H1 (cell line): ENCODE measurements at regions not wholly inside any gene's neighbourhood (a gene's known extent, or its start where the extent isn't known, plus 50 kb on each side); places are given as distances from the start of the nearest gene placed in this dataset.

Source experiments
- CTCF ChIA-PET: fragments of 300-600 bp; sonication (Branson Sonifier 250); formaldehyde crosslinking; loops from one replicate; lab custom pipeline; 2021; ENCODE audit not compliant: partially characterized antibody; lab: Charles Lee
- POLR2A ChIA-PET: fragments of 300-600 bp; sonication (Branson Sonifier 250); formaldehyde crosslinking; loops from one replicate; lab custom pipeline; 2021; ENCODE audit warnings: inconsistent platforms; ENCODE audit not compliant: partially characterized antibody; lab: Charles Lee
- DNase-seq, 2 experiments: peaks; one replicate each; pipeline versions ENCODE4 v3.0.0 to v3.0.0-alpha.2; 2010 to 2022; ENCODE audit warnings: low spot score in 2 of 2, low read depth in 1 of 2, mixed read lengths in 1 of 2
- FAIRE-seq: peaks from 2 replicates; lab custom pipeline; 2011; peaks lifted over from hg19 to GRCh38; lab: Jason Lieb, UNC
- H2AFZ ChIP-seq: 2 replicates; pipeline ENCODE4 v1.8.1; 2012; ENCODE audit warnings: low read length, inconsistent platforms
- H2AK5ac ChIP-seq: 2 replicates; pipeline ENCODE4 v1.6.1; 2013; ENCODE audit warnings: low read depth, low read length
- H2BK120ac ChIP-seq: replicated peaks from 2 replicates; pipeline ENCODE3; 2013; ENCODE audit warnings: low read depth, low read length, inconsistent platforms
- H2BK12ac ChIP-seq: 2 replicates; pipeline ENCODE4 v1.6.1; 2013; ENCODE audit warnings: low read depth, low read length
- H2BK15ac ChIP-seq: 2 replicates; pipeline ENCODE4 v1.6.1; 2013; ENCODE audit warnings: low read length
- H2BK20ac ChIP-seq: 2 replicates; pipeline ENCODE4 v1.6.1; 2013; ENCODE audit warnings: low read length
- H2BK5ac ChIP-seq: 2 replicates; pipeline ENCODE4 v1.6.1; 2013; ENCODE audit warnings: low read depth, low read length
- H3K14ac ChIP-seq: 2 replicates; pipeline ENCODE4 v1.6.1; 2013; ENCODE audit warnings: inconsistent platforms; ENCODE audit not compliant: insufficient read length
- H3K18ac ChIP-seq: 2 replicates; pipeline ENCODE4 v1.6.1; 2013; ENCODE audit warnings: low read length; ENCODE audit errors: extremely low read depth
- H3K23ac ChIP-seq: 2 replicates; pipeline ENCODE4 v1.6.1; 2013; ENCODE audit warnings: inconsistent platforms; ENCODE audit not compliant: insufficient read length
- H3K23me2 ChIP-seq: 2 replicates; pipeline ENCODE4 v1.6.1; 2013; ENCODE audit warnings: low read depth, low read length
- H3K27ac ChIP-seq: 2 replicates; pipeline ENCODE4 v1.6.1; 2011; ENCODE audit warnings: low read depth, low read length, inconsistent platforms
- H3K27me3 ChIP-seq, 4 experiments: replicated peaks in 1 of 4; 1 replicate in 1 of 4; 2 replicates in 3 of 4; pipeline versions ENCODE4 v1.6.1 to v1.8.1; 2011 to 2013; ENCODE audit warnings: low read length in 3 of 4, mild to moderate bottlenecking in 3 of 4, inconsistent platforms in 2 of 4, mixed read lengths in 2 of 4, moderate library complexity in 1 of 4; ENCODE audit not compliant: control insufficient read depth in 3 of 4, insufficient read depth in 3 of 4; ENCODE audit errors: extremely low read depth in 1 of 4
- H3K36me3 ChIP-seq, 4 experiments: 2 replicates each; pipeline versions ENCODE4 v1.6.1 to v1.8.1; 2011 to 2013; ENCODE audit warnings: mild to moderate bottlenecking in 4 of 4, low read length in 3 of 4, moderate library complexity in 2 of 4, control low read depth in 1 of 4, inconsistent platforms in 1 of 4; ENCODE audit not compliant: insufficient read depth in 4 of 4, control insufficient read depth in 2 of 4
- H3K4ac ChIP-seq: replicated peaks from 2 replicates; pipeline ENCODE3; 2013; ENCODE audit warnings: low read length, low read depth, mixed read lengths, inconsistent platforms; ENCODE audit not compliant: insufficient read length
- H3K4me1 ChIP-seq, 4 experiments: replicated peaks in 1 of 4; 1 replicate in 1 of 4; 2 replicates in 3 of 4; pipeline versions ENCODE4 v1.6.1 to v1.8.1; 2011 to 2013; ENCODE audit warnings: low read length in 3 of 4, inconsistent platforms in 2 of 4, mixed read lengths in 1 of 4; ENCODE audit not compliant: insufficient read depth in 4 of 4, control insufficient read depth in 3 of 4
- H3K4me2 ChIP-seq, 2 experiments: 2 replicates each; pipeline versions ENCODE4 v1.6.1 to v1.8.1; 2011 to 2013; ENCODE audit warnings: low read depth in 2 of 2, low read length in 2 of 2, control low read depth in 1 of 2, inconsistent platforms in 1 of 2, mild to moderate bottlenecking in 1 of 2; ENCODE audit not compliant: insufficient read depth in 1 of 2
- H3K4me3 ChIP-seq, 4 experiments: fragments of 200-600, 300-600 bp in 1 of 4; sonication (generic), shearing (Covaris generic), sonication (Bioruptor Twin) in 1 of 4; 2 replicates each; pipeline versions ENCODE4 v1.5.1 to v1.8.1; 2011 to 2016; ENCODE audit warnings: low read length in 4 of 4, low read depth in 3 of 4, control low read depth in 2 of 4, inconsistent platforms in 2 of 4, mild to moderate bottlenecking in 2 of 4, mixed read lengths in 1 of 4, moderate library complexity in 1 of 4; ENCODE audit not compliant: insufficient read depth in 2 of 4; ENCODE audit errors: extremely low read depth in 1 of 4
- H3K56ac ChIP-seq: replicated peaks from 2 replicates; pipeline ENCODE3; 2013; ENCODE audit warnings: low read depth, mild to moderate bottlenecking, mixed read lengths, low read length, inconsistent platforms; ENCODE audit not compliant: insufficient read length
- H3K79me1 ChIP-seq: 2 replicates; pipeline ENCODE4 v1.6.1; 2013; ENCODE audit warnings: low read depth, low read length, control low read depth
- H3K79me2 ChIP-seq, 2 experiments: 2 replicates each; pipeline versions ENCODE4 v1.6.1 to v1.8.1; 2012 to 2013; ENCODE audit warnings: low read length in 2 of 2, mild to moderate bottlenecking in 2 of 2, inconsistent platforms in 1 of 2; ENCODE audit not compliant: insufficient read depth in 2 of 2, control insufficient read depth in 1 of 2
- H3K9ac ChIP-seq, 4 experiments: replicated peaks in 1 of 4; 1 replicate in 1 of 4; 2 replicates in 3 of 4; pipeline versions ENCODE4 v1.6.1 to v1.8.1; 2011 to 2013; ENCODE audit warnings: low read depth in 3 of 4, low read length in 3 of 4, control low read depth in 2 of 4, mild to moderate bottlenecking in 2 of 4, moderate library complexity in 2 of 4, inconsistent platforms in 1 of 4; ENCODE audit errors: extremely low read depth in 1 of 4
- H3K9me3 ChIP-seq, 2 experiments: 2 replicates each; pipeline versions ENCODE4 v1.6.1 to v1.8.1; 2012 to 2013; ENCODE audit warnings: mild to moderate bottlenecking in 2 of 2, moderate library complexity in 2 of 2, control low read depth in 1 of 2, inconsistent platforms in 1 of 2, low read depth in 1 of 2, low read length in 1 of 2, mixed read lengths in 1 of 2; ENCODE audit not compliant: insufficient read depth in 2 of 2
- H4K20me1 ChIP-seq, 2 experiments: replicated peaks in 1 of 2; 2 replicates each; pipeline versions ENCODE3 to v1.8.1; 2011 to 2013; ENCODE audit warnings: inconsistent platforms in 2 of 2, low read length in 2 of 2, mild to moderate bottlenecking in 1 of 2; ENCODE audit not compliant: insufficient read depth in 2 of 2, control insufficient read depth in 1 of 2
- H4K5ac ChIP-seq: 2 replicates; pipeline ENCODE4 v1.6.1; 2013; ENCODE audit warnings: low read length, low read depth, mixed read lengths, inconsistent platforms; ENCODE audit not compliant: insufficient read length
- H4K8ac ChIP-seq: 2 replicates; pipeline ENCODE4 v1.8.0; 2013; ENCODE audit warnings: mild to moderate bottlenecking, moderate library complexity, low read length, inconsistent platforms; ENCODE audit not compliant: insufficient read depth; ENCODE audit errors: extremely low read depth
- H4K91ac ChIP-seq: replicated peaks from 2 replicates; pipeline ENCODE3; 2013; ENCODE audit warnings: low read length, mixed read lengths, inconsistent platforms; ENCODE audit not compliant: insufficient read length
- BACH1 ChIP-seq: IDR thresholded peaks from 2 replicates; pipeline ENCODE4 v1.6.1; 2012; ENCODE audit warnings: low read length, improper control_type of control experiment
- CTBP2 ChIP-seq: IDR thresholded peaks from 2 replicates; pipeline ENCODE4 v1.7.0; 2011; ENCODE audit warnings: borderline replicate concordance, mild to moderate bottlenecking, moderate library complexity, mixed read lengths, low read length; ENCODE audit not compliant: insufficient read depth, insufficient read length
- EP300 ChIP-seq, 2 experiments: IDR thresholded peaks; 1 replicate in 1 of 2; 2 replicates in 1 of 2; pipeline ENCODE4 v1.6.1; 2011 to 2012; ENCODE audit warnings: low read depth in 2 of 2, low read length in 2 of 2, mild to moderate bottlenecking in 2 of 2, borderline replicate concordance in 1 of 2, inconsistent platforms in 1 of 2, moderate library complexity in 1 of 2
- HDAC2 ChIP-seq, 2 experiments: fragments of 300-600 bp in 1 of 2; sonication (generic) in 1 of 2; IDR thresholded peaks; 2 replicates each; pipeline ENCODE4 v1.6.1; 2011 to 2012; ENCODE audit warnings: low read depth in 2 of 2, low read length in 2 of 2, mild to moderate bottlenecking in 2 of 2, moderate library complexity in 2 of 2, borderline replicate concordance in 1 of 2, inconsistent platforms in 1 of 2
- PHF8 ChIP-seq: fragments of 200-600 bp; sonication (generic); conservative IDR thresholded peaks from 2 replicates; pipeline ENCODE4 v1.7.1; 2012; ENCODE audit warnings: low read depth, mild to moderate bottlenecking, inconsistent platforms, low read length, moderate library complexity
- RFX5 ChIP-seq: IDR thresholded peaks from 2 replicates; pipeline ENCODE4 v1.6.1; 2011; ENCODE audit warnings: low read depth, low read length, improper control_type of control experiment, borderline replicate concordance
- TCF12 ChIP-seq: IDR thresholded peaks from 2 replicates; pipeline ENCODE4 v1.6.1; 2011; ENCODE audit warnings: low read depth, mild to moderate bottlenecking, low read length
- ZNF274 ChIP-seq: IDR thresholded peaks from 2 replicates; pipeline ENCODE4 v1.7.0; 2012; ENCODE audit warnings: low read length, borderline replicate concordance; ENCODE audit errors: extremely low read depth
- WGBS, 2 experiments: shearing (Covaris generic) in 1 of 2; methylation state at CpG; one replicate each; pipeline versions ENCODE4 v1.1.6 to v1.1.7; 2013 to 2015; ENCODE audit warnings: low lambda C conversion rate in 2 of 2, mixed read lengths in 2 of 2, inconsistent platforms in 1 of 2, low coverage in 1 of 2, missing lambda C conversion rate in 1 of 2; ENCODE audit not compliant: insufficient replicate concordance in 2 of 2, insufficient coverage in 1 of 2, insufficient read length in 1 of 2; ENCODE audit errors: extremely low coverage in 1 of 2, missing lambda C conversion rate in 1 of 2; 5-methylcytosine and 5-hydroxymethylcytosine counted together
- TF ChIP-seq, protein P1 (sequence below): IDR thresholded peaks from 2 replicates; pipeline ENCODE4 v1.6.1; 2011; ENCODE audit warnings: low read depth, mild to moderate bottlenecking, low read length; ENCODE audit not compliant: insufficient read depth
- TF ChIP-seq, protein P2 (sequence below), 3 experiments: IDR thresholded peaks; 1 replicate in 2 of 3; 2 replicates in 1 of 3; pipeline versions ENCODE4 v1.5.1 to v1.6.1; 2011; ENCODE audit warnings: low read length in 3 of 3, mild to moderate bottlenecking in 3 of 3, inconsistent platforms in 2 of 3, low read depth in 1 of 3, moderate library complexity in 1 of 3; ENCODE audit not compliant: insufficient read depth in 1 of 3; ENCODE audit errors: control extremely low read depth in 1 of 3

DNA sequence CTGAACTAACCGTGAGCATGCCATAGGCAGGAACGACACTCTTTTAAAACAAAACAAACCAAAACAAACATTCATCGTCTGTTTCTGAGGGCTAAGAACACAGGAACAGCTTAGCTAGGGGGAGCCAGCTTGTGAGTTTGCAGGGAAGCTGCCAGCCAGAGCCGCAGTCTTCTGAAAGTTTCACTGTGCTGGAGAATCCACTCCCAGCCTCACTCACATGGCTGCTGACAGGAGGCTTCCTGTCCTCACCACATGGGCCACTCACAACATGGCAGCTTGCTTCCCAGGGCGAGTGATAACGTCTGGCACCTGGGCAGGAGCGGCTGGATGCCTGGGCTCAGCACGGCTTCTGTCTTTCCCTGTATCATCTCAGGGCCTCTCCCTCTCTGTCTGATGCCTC lies 275.2 kb downstream of the MSX2 start:
- H3K4ac ChIP-seq, result no peak overlapping the region
- H4K20me1 ChIP-seq, result no peaks in the 10 kb centered on the region
- TF ChIP-seq CTBP2, result no peak
- TF ChIP-seq BACH1, result no peak
- TF ChIP-seq, protein P1, sequence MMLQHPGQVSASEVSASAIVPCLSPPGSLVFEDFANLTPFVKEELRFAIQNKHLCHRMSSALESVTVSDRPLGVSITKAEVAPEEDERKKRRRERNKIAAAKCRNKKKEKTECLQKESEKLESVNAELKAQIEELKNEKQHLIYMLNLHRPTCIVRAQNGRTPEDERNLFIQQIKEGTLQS, result no peak
- no peak for TF ChIP-seq RFX5
- TF ChIP-seq, protein P2, sequence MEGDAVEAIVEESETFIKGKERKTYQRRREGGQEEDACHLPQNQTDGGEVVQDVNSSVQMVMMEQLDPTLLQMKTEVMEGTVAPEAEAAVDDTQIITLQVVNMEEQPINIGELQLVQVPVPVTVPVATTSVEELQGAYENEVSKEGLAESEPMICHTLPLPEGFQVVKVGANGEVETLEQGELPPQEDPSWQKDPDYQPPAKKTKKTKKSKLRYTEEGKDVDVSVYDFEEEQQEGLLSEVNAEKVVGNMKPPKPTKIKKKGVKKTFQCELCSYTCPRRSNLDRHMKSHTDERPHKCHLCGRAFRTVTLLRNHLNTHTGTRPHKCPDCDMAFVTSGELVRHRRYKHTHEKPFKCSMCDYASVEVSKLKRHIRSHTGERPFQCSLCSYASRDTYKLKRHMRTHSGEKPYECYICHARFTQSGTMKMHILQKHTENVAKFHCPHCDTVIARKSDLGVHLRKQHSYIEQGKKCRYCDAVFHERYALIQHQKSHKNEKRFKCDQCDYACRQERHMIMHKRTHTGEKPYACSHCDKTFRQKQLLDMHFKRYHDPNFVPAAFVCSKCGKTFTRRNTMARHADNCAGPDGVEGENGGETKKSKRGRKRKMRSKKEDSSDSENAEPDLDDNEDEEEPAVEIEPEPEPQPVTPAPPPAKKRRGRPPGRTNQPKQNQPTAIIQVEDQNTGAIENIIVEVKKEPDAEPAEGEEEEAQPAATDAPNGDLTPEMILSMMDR (IDR thresholded peaks at IDR 0.05; ENCODE audit: control extremely low read depth in 1 of 3, insufficient read depth in 1 of 3, low read depth in 1 of 3, low read length in 3 of 3), result no peak
- no peak for TF ChIP-seq PHF8
- no peak for TF ChIP-seq ZNF274
- TF ChIP-seq HDAC2 (IDR thresholded peaks at IDR 0.05; ENCODE audit: borderline replicate concordance in 1 of 2, low read depth in 2 of 2, low read length in 2 of 2), result no peak
- no peak for TF ChIP-seq EP300 (IDR thresholded peaks at IDR 0.05; ENCODE audit: borderline replicate concordance in 1 of 2, low read depth in 2 of 2, low read length in 2 of 2)
- TF ChIP-seq TCF12, result no peak

More for the DNA sequence above, 275.2 kb downstream of the MSX2 start:
- Histone ChIP-seq H4K91ac (no peak overlapping the region), H3K14ac (no peak overlapping the region), H2AFZ (0 out of 2 replicates have a peak overlapping the region, but pooled peaks have one; percentile 0), H2BK12ac (no peak overlapping the region), H3K4me3 (no peak overlapping the region), H3K18ac (no peak overlapping the region), H3K27me3 (no peaks in the 10 kb centered on the region; a peak in 1 of 7 replicates), H3K4me1 (no peaks in the 10 kb centered on the region), H2AK5ac (no peak overlapping the region), H3K27ac (no peak overlapping the region), H4K5ac (no peak overlapping the region), H3K36me3 (no peaks in the 10 kb centered on the region), H2BK5ac (0 out of 2 replicates have a peak overlapping the region, but pooled peaks have one; percentile 1), H3K23me2 (peaks cover under 1% of the 10 kb centered on the region; the same call in 1 of the 2 replicates), H2BK15ac (no peak overlapping the region), H3K23ac (no peak overlapping the region), H3K56ac (no peak overlapping the region), H4K8ac (no peak overlapping the region), H3K79me2 (no peaks in the 10 kb centered on the region), H2BK20ac (no peak overlapping the region), H2BK120ac (no peak overlapping the region), H3K9me3 (peaks cover 4 to 6% of the 10 kb centered on the region in 2 experiments; a peak in 2 of 4 replicates), H3K9ac (no peak overlapping the region), H3K4me2 (no peak overlapping the region), H3K79me1 (no peaks in the 10 kb centered on the region)
- ChIA-PET POLR2A (no interaction called here), CTCF (interaction anchor here (0.6 kb wide), 1 partner anchor 86 kb away, joined by 3 read pairs; no protein-coding TSS in a partner anchor)
- no peak for FAIRE-seq
- no peak for DNase-seq
- WGBS, 2 experiments, result 88% methylated on average over 8 of the region's 8 CpGs; no CpG with 5 or more reads in 1 of the 2 experiments
